A549 (cell line): ENCODE measurements at regions not wholly inside any gene's neighbourhood (a gene's known extent, or its start where the extent isn't known, plus 50 kb on each side); places are given as distances from the start of the nearest gene placed in this dataset.

Source experiments
- ATAC-seq, 2 experiments: fragments of 200-7000 bp in 1 of 2; fragments of >200 bp in 1 of 2; cut with Nextera tagmentation in 1 of 2; cut with Tn5 transposase in 1 of 2; 3 replicates each; pipeline versions ENCODE4 v1.8.0 to v1.9.1; 2018 to 2020; ENCODE audit warnings: mild to moderate bottlenecking in 1 of 2, moderate library complexity in 1 of 2
- CTCF ChIA-PET: fragments of 300-600 bp; sonication (Branson Sonifier 250); formaldehyde crosslinking; extraction: SDS; loops from one replicate; lab custom pipeline; 2021; ENCODE audit warnings: antibody characterized with exemption, inconsistent platforms; lab: Yijun Ruan, JAX
- POLR2A ChIA-PET: fragments of 350-600 bp; formaldehyde crosslinking; extraction: SDS; loops from one replicate; lab custom pipeline; 2021; ENCODE audit warnings: antibody characterized with exemption, inconsistent platforms; lab: Yijun Ruan, JAX
- DNase-seq, 2 experiments: peaks; one replicate each; pipeline versions ENCODE4 v3.0.0 to v3.0.0-alpha.2; 2011 to 2016; ENCODE audit warnings: low read depth in 1 of 2, low spot score in 1 of 2
- FAIRE-seq: peaks from 2 replicates; lab custom pipeline; 2011; peaks lifted over from hg19 to GRCh38; lab: Jason Lieb, UNC
- H3K27ac ChIP-seq, 2 experiments: fragments of >200 bp; sonication (Bioruptor Twin); formaldehyde crosslinking; 3 replicates each; pipeline ENCODE4 v1.5.1; 2016 to 2017
- H3K4me1 ChIP-seq: fragments of >200 bp; sonication (Bioruptor Twin); formaldehyde crosslinking; 3 replicates; pipeline ENCODE4 v1.6.1; 2016
- H3K4me2 ChIP-seq: fragments of >200 bp; sonication (Bioruptor Twin); formaldehyde crosslinking; 3 replicates; pipeline ENCODE4 v1.6.1; 2016
- H3K4me3 ChIP-seq: fragments of >200 bp; sonication (Bioruptor Twin); formaldehyde crosslinking; 3 replicates; pipeline ENCODE4 v1.5.1; 2016
- H3K9me3 ChIP-seq: fragments of >200 bp; sonication (Bioruptor Twin); formaldehyde crosslinking; 3 replicates; pipeline ENCODE4 v1.6.1; 2016
- ATOH8 ChIP-seq: fragments of 250-450 bp; sonication (Bioruptor Pico); IDR thresholded peaks from 2 replicates; pipeline ENCODE4 v1.5.0; 2020; ENCODE audit warnings: low read depth, mild to moderate bottlenecking, moderate library complexity
- BHLHE40 ChIP-seq: IDR thresholded peaks from 2 replicates; pipeline ENCODE4 v1.6.1; 2012; ENCODE audit warnings: low read depth, low read length, inconsistent platforms
- CBX8 ChIP-seq: fragments of 200-600 bp; sonication (generic); IDR thresholded peaks from 2 replicates; pipeline ENCODE4 v1.6.1; 2016
- CHD4 ChIP-seq: fragments of 200-600 bp; sonication (generic); IDR thresholded peaks from 2 replicates; pipeline ENCODE4 v1.6.1; 2016; ENCODE audit warnings: antibody characterized with exemption, mild to moderate bottlenecking, borderline replicate concordance
- E2F6 ChIP-seq: IDR thresholded peaks from 2 replicates; pipeline ENCODE4 v1.6.1; 2012; ENCODE audit warnings: low read depth, borderline replicate concordance
- EHF ChIP-seq: fragments of 250-450 bp; sonication (Bioruptor Pico); IDR thresholded peaks from 2 replicates; pipeline ENCODE4 v1.5.0; 2020; ENCODE audit warnings: mild to moderate bottlenecking
- EP300 ChIP-seq, 2 experiments: fragments of >200 bp; sonication (Bioruptor Twin); formaldehyde crosslinking; IDR thresholded peaks; 2 replicates in 1 of 2; 3 replicates in 1 of 2; pipeline ENCODE4 v1.6.1; 2016 to 2017
- ESRRA ChIP-seq: fragments of 150-350 bp; IDR thresholded peaks from 2 replicates; pipeline ENCODE4 v1.6.1; 2014; ENCODE audit warnings: mild to moderate bottlenecking, low read length, borderline replicate concordance
- FOXS1 ChIP-seq: fragments of 250-450 bp; sonication (Bioruptor Pico); IDR thresholded peaks from 2 replicates; pipeline ENCODE4 v1.5.0; 2020; ENCODE audit warnings: mild to moderate bottlenecking, moderate library complexity
- GATA3 ChIP-seq: IDR thresholded peaks from 2 replicates; pipeline ENCODE4 v1.6.1; 2012; ENCODE audit warnings: borderline replicate concordance
- HOXB5 ChIP-seq: fragments of 250-450 bp; sonication (Bioruptor Pico); IDR thresholded peaks from 2 replicates; pipeline ENCODE4 v1.5.0; 2020; ENCODE audit warnings: mild to moderate bottlenecking, moderate library complexity
- JUNB ChIP-seq: fragments of >200 bp; sonication (Bioruptor Twin); formaldehyde crosslinking; IDR thresholded peaks from 2 replicates; pipeline ENCODE4 v1.6.1; 2016
- MAFK ChIP-seq: fragments of 450-650 bp; IDR thresholded peaks from 2 replicates; pipeline ENCODE4 v1.6.1; 2014; ENCODE audit not compliant: partially characterized antibody
- MAX ChIP-seq: IDR thresholded peaks from 2 replicates; pipeline ENCODE4 v1.6.1; 2012
- MAZ ChIP-seq: fragments of 150-350 bp; IDR thresholded peaks from 2 replicates; pipeline ENCODE4 v1.6.1; 2014; ENCODE audit warnings: antibody characterized with exemption, low read depth, low read length, borderline replicate concordance
- NFE2L2 ChIP-seq: fragments of 150-350 bp; conservative IDR thresholded peaks from 2 replicates; pipeline ENCODE4 v1.6.1; 2014; ENCODE audit warnings: low read length
- NPAS2 ChIP-seq: fragments of 250-450 bp; sonication (Bioruptor Pico); IDR thresholded peaks from 2 replicates; pipeline ENCODE4 v1.8.0; 2022; ENCODE audit warnings: mild to moderate bottlenecking, moderate library complexity, borderline replicate concordance
- NR3C1 ChIP-seq: fragments of >200 bp; sonication (Bioruptor Twin); formaldehyde crosslinking; IDR thresholded peaks from 3 replicates; pipeline ENCODE4 v1.6.1; 2017
- PBX3 ChIP-seq: IDR thresholded peaks from 2 replicates; pipeline ENCODE4 v1.6.1; 2012
- PHF8 ChIP-seq: fragments of 200-600 bp; sonication (generic); IDR thresholded peaks from 2 replicates; pipeline ENCODE4 v1.6.1; 2016; ENCODE audit warnings: low read depth, mild to moderate bottlenecking, antibody characterized with exemption, moderate library complexity, borderline replicate concordance
- POLR2A ChIP-seq: IDR thresholded peaks from 2 replicates; pipeline ENCODE4 v1.6.1; 2012; ENCODE audit warnings: mild to moderate bottlenecking, low read length
- POLR2AphosphoS2 ChIP-seq: conservative IDR thresholded peaks from 2 replicates; pipeline ENCODE4 v1.6.1; 2012; ENCODE audit warnings: low read length, improper control_type of control experiment, inconsistent platforms
- RCOR1 ChIP-seq: fragments of 150-350 bp; IDR thresholded peaks from 2 replicates; pipeline ENCODE4 v1.6.1; 2014; ENCODE audit warnings: antibody characterized with exemption, low read length, low read depth
- REST ChIP-seq: fragments of 200-600 bp; sonication (generic); IDR thresholded peaks from 2 replicates; pipeline ENCODE4 v1.6.1; 2016; ENCODE audit warnings: antibody characterized with exemption, mild to moderate bottlenecking, moderate library complexity
- RNF2 ChIP-seq: fragments of 200-600 bp; sonication (generic); IDR thresholded peaks from 2 replicates; pipeline ENCODE4 v1.6.1; 2016; ENCODE audit warnings: low read depth, mild to moderate bottlenecking, antibody characterized with exemption, moderate library complexity, borderline replicate concordance
- SMC3 ChIP-seq: fragments of >200 bp; sonication (Bioruptor Twin); formaldehyde crosslinking; IDR thresholded peaks from 3 replicates; pipeline ENCODE4 v1.6.1; 2018; ENCODE audit warnings: inconsistent platforms
- TFCP2L1 ChIP-seq: fragments of 250-450 bp; sonication (Bioruptor Pico); IDR thresholded peaks from 2 replicates; pipeline ENCODE4 v1.5.0; 2021; ENCODE audit warnings: mild to moderate bottlenecking
- USF2 ChIP-seq: fragments of 450-650 bp; IDR thresholded peaks from 2 replicates; pipeline ENCODE4 v1.6.1; 2014; ENCODE audit warnings: antibody characterized with exemption
- ZC3H11A ChIP-seq: fragments of 450-650 bp; IDR thresholded peaks from 2 replicates; pipeline ENCODE4 v1.6.1; 2014; ENCODE audit warnings: antibody characterized with exemption, mild to moderate bottlenecking
- ZFP36 ChIP-seq: fragments of 450-650 bp; IDR thresholded peaks from 2 replicates; pipeline ENCODE4 v1.6.1; 2014; ENCODE audit warnings: borderline replicate concordance; ENCODE audit not compliant: partially characterized antibody
- ZSCAN20 ChIP-seq: fragments of 250-450 bp; sonication (Bioruptor Pico); IDR thresholded peaks from 2 replicates; pipeline ENCODE4 v1.8.0; 2022; ENCODE audit warnings: mild to moderate bottlenecking, moderate library complexity
- WGBS: methylation state at CpG from one replicate; pipeline ENCODE4 v1.1.6; 2017; ENCODE audit errors: missing lambda C conversion rate; 5-methylcytosine and 5-hydroxymethylcytosine counted together

GRCh38 chr2:186425576-186425975, 60.5 kb upstream of the ZC3H15 start:
- FAIRE-seq (no peak), ATAC-seq (no peak), DNase-seq (no peak)
- 88% methylated on average over 1 of the region's 1 CpG for WGBS
- ChIA-PET POLR2A (no interaction called here), CTCF (interaction anchor here (0.5 kb wide), 1 partner anchor 41 kb away, joined by 3 read pairs; no protein-coding TSS in a partner anchor)
- H3K4me1 ChIP-seq = 0 out of 3 replicates have a peak, but pooled peaks cover 4% of the 10 kb centered on the region
- H3K4me3 ChIP-seq = no peak overlapping the region
- H3K27ac ChIP-seq = no peak overlapping the region
- no peak overlapping the region for H3K4me2 ChIP-seq
- TF ChIP-seq ATOH8 (CRISPR knock-in tag) (no peak), NPAS2 (CRISPR knock-in tag) (no peak), MAZ (no peak), NFE2L2 (no peak), JUNB (no peak), POLR2A (no peak), MAX (no peak), ZSCAN20 (CRISPR knock-in tag) (no peak), SMC3 (no peak), EP300 (IDR thresholded peaks at IDR 0.05) (no peak), RCOR1 (no peak), CHD4 (no peak), TFCP2L1 (CRISPR knock-in tag) (no peak), PBX3 (no peak), MAFK (no peak), EHF (CRISPR knock-in tag) (no peak), POLR2AphosphoS2 (no peak), NR3C1 (no peak)
- H3K9me3 ChIP-seq = no peaks in the 10 kb centered on the region

GRCh38 chr2:186426153-186427016, 59.7 kb upstream of the ZC3H15 start:
- Histone ChIP-seq H3K27ac (no peak overlapping the region), H3K4me2 (no peak overlapping the region), H3K9me3 (no peaks in the 10 kb centered on the region), H3K4me3 (no peak overlapping the region), H3K4me1 (0 out of 3 replicates have a peak, but pooled peaks cover 4% of the 10 kb centered on the region)
- POLR2A ChIA-PET = no interaction called here
- WGBS = 59% methylated on average over 3 of the region's 3 CpGs
- CTCF ChIA-PET = interaction anchor here (0.5 kb wide), 1 partner anchor 42 kb away, joined by 3 read pairs; no protein-coding TSS in a partner anchor
- ATAC-seq (no peak), DNase-seq (no peak), FAIRE-seq (no peak)
- no peak for TF ChIP-seq TFCP2L1 (CRISPR knock-in tag)
- no peak for TF ChIP-seq SMC3
- TF ChIP-seq BHLHE40 = no peak
- no peak for TF ChIP-seq ESRRA
- no peak for TF ChIP-seq PHF8
- no peak for TF ChIP-seq EP300 (IDR thresholded peaks at IDR 0.05)
- no peak for TF ChIP-seq USF2
- no peak for TF ChIP-seq RNF2
- TF ChIP-seq ZFP36 = no peak
- TF ChIP-seq CBX8 = no peak
- no peak for TF ChIP-seq FOXS1 (CRISPR knock-in tag)
- no peak for TF ChIP-seq HOXB5 (CRISPR knock-in tag)
- TF ChIP-seq ZC3H11A = no peak
- no peak for TF ChIP-seq NR3C1
- TF ChIP-seq REST = no peak
- no peak for TF ChIP-seq CHD4
- no peak for TF ChIP-seq E2F6
- no peak for TF ChIP-seq GATA3
